ENCODE measurements at regions not wholly inside any gene's neighbourhood (a gene's known extent, or its start where the extent isn't known, plus 50 kb on each side); places are given as distances from the start of the nearest gene placed in this dataset.

- no peak for TF ChIP-seq CTCF (IDR thresholded peaks at IDR 0.05; ENCODE audit: control extremely low read depth in 1 of 3, insufficient read depth in 1 of 3, low read depth in 1 of 3, low read length in 3 of 3)
- TF ChIP-seq NANOG (IDR thresholded peaks at IDR 0.05; ENCODE audit: insufficient read depth, low read depth, low read length, poor library complexity, severe bottlenecking): no peak
- TF ChIP-seq NRF1 (IDR thresholded peaks at IDR 0.05; ENCODE audit: low read depth, low read length): no peak
- TF ChIP-seq KDM5A (IDR thresholded peaks at IDR 0.05; ENCODE audit: low read length): no peak
- no peak for TF ChIP-seq TEAD4 (IDR thresholded peaks at IDR 0.05; ENCODE audit: low read depth, low read length)
Observed at GRCh38 chr16:77652399-77652798, 69.9 kb upstream of the NUDT7 start (continued).

Data from H1 (cell line).